Endothelial cell of umbilical vein (primary cell): ENCODE measurements at regions not wholly inside any gene's neighbourhood (a gene's known extent, or its start where the extent isn't known, plus 50 kb on each side); places are given as distances from the start of the nearest gene placed in this dataset.

Experiments
- BruUV-seq: library from RNA; stranded (reverse); fragments of 400-500 nt; replicated peaks from 2 replicates; lab custom pipeline; 2021; lab: Mats Ljungman, UMichigan
- CTCF ChIA-PET: fragments of 300-600, 350-600 bp; sonication (Branson Sonifier 250); formaldehyde crosslinking; loops from one replicate; lab custom pipeline; 2021; ENCODE audit warnings: antibody characterized with exemption, inconsistent platforms; lab: Charles Lee
- POLR2A ChIA-PET: fragments of 300-600, 350-600 bp; sonication (Branson Sonifier 250); formaldehyde crosslinking; loops from one replicate; lab custom pipeline; 2021; ENCODE audit warnings: antibody characterized with exemption, inconsistent platforms; lab: Charles Lee
- DNase-seq: peaks from one replicate; pipeline ENCODE4 v3.0.0-alpha.2; 2011; ENCODE audit warnings: low read depth, low spot score
- FAIRE-seq: peaks from 2 replicates; lab custom pipeline; 2011; peaks lifted over from hg19 to GRCh38; lab: Jason Lieb, UNC
- H2AFZ ChIP-seq: 2 replicates; pipeline ENCODE4 v1.6.0; 2012; ENCODE audit warnings: low read depth, low read length, control low read depth, inconsistent platforms
- H3K27ac ChIP-seq: 2 replicates; pipeline ENCODE4 v1.5.1; 2011; ENCODE audit warnings: low read depth, mild to moderate bottlenecking, control low read depth, low read length, moderate library complexity; ENCODE audit not compliant: insufficient read depth
- H3K27me3 ChIP-seq, 2 experiments: 2 replicates each; pipeline versions ENCODE4 v1.6.0 to v1.6.1; 2011; ENCODE audit warnings: low read length in 2 of 2, mixed read lengths in 1 of 2; ENCODE audit not compliant: control insufficient read depth in 2 of 2, insufficient read depth in 2 of 2
- H3K36me3 ChIP-seq, 2 experiments: 2 replicates in 1 of 2; 3 replicates in 1 of 2; pipeline ENCODE4 v1.5.1; 2011; ENCODE audit warnings: low read length in 2 of 2, mild to moderate bottlenecking in 1 of 2, moderate library complexity in 1 of 2; ENCODE audit not compliant: control insufficient read depth in 2 of 2, insufficient read depth in 2 of 2; ENCODE audit errors: extremely low read depth in 1 of 2
- H3K4me1 ChIP-seq: 3 replicates; pipeline ENCODE4 v1.5.1; 2011; ENCODE audit warnings: mild to moderate bottlenecking, low read length; ENCODE audit not compliant: control insufficient read depth, insufficient read depth; ENCODE audit errors: extremely low read depth
- H3K4me2 ChIP-seq: 2 replicates; pipeline ENCODE4 v1.6.1; 2011; ENCODE audit warnings: low read length, control low read depth, mixed read lengths; ENCODE audit not compliant: insufficient read depth
- H3K4me3 ChIP-seq, 3 experiments: fragments of 200-600 bp in 1 of 3; sonication (generic), shearing (Covaris generic) in 1 of 3; replicated peaks in 1 of 3; 2 replicates each; pipeline ENCODE4 v1.5.1; 2011 to 2016; ENCODE audit warnings: control low read depth in 3 of 3, low read length in 3 of 3, mild to moderate bottlenecking in 2 of 3, inconsistent platforms in 1 of 3, low read depth in 1 of 3, moderate library complexity in 1 of 3; ENCODE audit not compliant: insufficient read depth in 1 of 3
- H3K79me2 ChIP-seq: 2 replicates; pipeline ENCODE4 v1.6.0; 2012; ENCODE audit warnings: low read length, inconsistent platforms; ENCODE audit not compliant: control insufficient read depth, insufficient read depth
- H3K9ac ChIP-seq: replicated peaks from 2 replicates; pipeline ENCODE3; 2011; ENCODE audit warnings: low read length, control low read depth; ENCODE audit not compliant: insufficient read depth; ENCODE audit errors: extremely low read depth
- H3K9me1 ChIP-seq: replicated peaks from 3 replicates; pipeline ENCODE4 v1.6.0; 2011; ENCODE audit warnings: mild to moderate bottlenecking, low read length; ENCODE audit not compliant: control insufficient read depth, insufficient read depth; ENCODE audit errors: extremely low read depth
- H3K9me3 ChIP-seq: replicated peaks from 2 replicates; pipeline ENCODE4 v1.5.1; 2012; ENCODE audit warnings: low read length, inconsistent platforms; ENCODE audit not compliant: control insufficient read depth, insufficient read depth
- H4K20me1 ChIP-seq: replicated peaks from 2 replicates; pipeline ENCODE3; 2011; ENCODE audit warnings: mild to moderate bottlenecking, low read length; ENCODE audit not compliant: control insufficient read depth, insufficient read depth; ENCODE audit errors: extremely low read depth
- CTCF ChIP-seq, 2 donors: IDR thresholded peaks; 1 replicate in 1 of 2; 2 replicates in 1 of 2; pipeline ENCODE4 v1.5.1; 2011; ENCODE audit warnings: low read length in 2 of 2, mild to moderate bottlenecking in 2 of 2, moderate library complexity in 2 of 2, control low read depth in 1 of 2, inconsistent platforms in 1 of 2, low read depth in 1 of 2; ENCODE audit not compliant: insufficient read depth in 1 of 2; ENCODE audit errors: extremely low read depth in 1 of 2
- EZH2 ChIP-seq: IDR thresholded peaks from 2 replicates; pipeline ENCODE4 v1.6.1; 2012; ENCODE audit warnings: borderline replicate concordance, low read depth, mild to moderate bottlenecking, moderate library complexity, low read length, inconsistent platforms; ENCODE audit not compliant: severe bottlenecking
- FOS ChIP-seq: IDR thresholded peaks from 2 replicates; pipeline ENCODE4 v1.6.1; 2011; ENCODE audit warnings: mild to moderate bottlenecking, low read length, moderate library complexity, borderline replicate concordance; ENCODE audit not compliant: insufficient read depth
- GATA2 ChIP-seq: IDR thresholded peaks from 2 replicates; pipeline ENCODE4 v1.7.0; 2011; ENCODE audit warnings: low read depth, mild to moderate bottlenecking, moderate library complexity, mixed read lengths, low read length; ENCODE audit not compliant: insufficient read length, insufficient read depth
- JUN ChIP-seq: IDR thresholded peaks from 2 replicates; pipeline ENCODE4 v1.6.1; 2011; ENCODE audit warnings: borderline replicate concordance, low read depth; ENCODE audit not compliant: insufficient read length, insufficient read depth
- MAX ChIP-seq: IDR thresholded peaks from 2 replicates; pipeline ENCODE4 v1.6.1; 2011; ENCODE audit not compliant: insufficient read depth, insufficient read length
- MYC ChIP-seq: IDR thresholded peaks from one replicate; pipeline ENCODE4 v1.6.1; 2011; ENCODE audit warnings: mild to moderate bottlenecking, low read depth, low read length
- POLR2AphosphoS5 ChIP-seq: IDR thresholded peaks from 2 replicates; pipeline ENCODE4 v1.6.1; 2012; ENCODE audit warnings: low read depth, mild to moderate bottlenecking, control low read depth, low read length, moderate library complexity; ENCODE audit not compliant: insufficient read depth
- dilution Hi-C: fragments of 300-500 bp; cut with MboI; formaldehyde crosslinking; loops from one replicate; pipeline ENCODE4 v1.15.0; 2019; ENCODE audit warnings: low sequenced_read_pairs; ENCODE audit not compliant: extremely low pct_ligation_motif_present
- intact Hi-C: fragments of 100-400 bp; cut with micrococcal nuclease; formaldehyde crosslinking; loops from one replicate; pipeline ENCODE4 v1.10.0; 2022

- H3K27ac ChIP-seq: no peak overlapping the region
- ChIA-PET CTCF (interaction anchor here (0.6 to 5.1 kb wide), 30 partner anchors 8 to 1122 kb away, joined by 3 to 157 read pairs (median 4); partner anchors contain the start of gene COL12A1), POLR2A (no interaction called here)
- FAIRE-seq (no peak), DNase-seq (peak; percentile 57)
- TF ChIP-seq POLR2AphosphoS5: no peak
- no peak for TF ChIP-seq MAX
- TF ChIP-seq CTCF (IDR thresholded peaks at IDR 0.05; ENCODE audit: extremely low read depth in 1 of 2, insufficient read depth in 1 of 2, low read depth in 1 of 2, low read length in 2 of 2): peak; percentile 46 to 55
- no peak for TF ChIP-seq FOS
- no peak for TF ChIP-seq GATA2
- no peak for TF ChIP-seq EZH2
- no peak for TF ChIP-seq MYC
- TF ChIP-seq JUN: no peak
- H4K20me1 ChIP-seq: no peaks in the 10 kb centered on the region
- H3K79me2 ChIP-seq: no peaks in the 10 kb centered on the region
- intact Hi-C loops: loop anchor here (1.0 to 5.0 kb wide), 2 partner anchors 119 to 1118 kb away; no protein-coding TSS in a partner anchor
- H3K4me2 ChIP-seq: no peak overlapping the region
- H3K9me1 ChIP-seq: no peaks in the 10 kb centered on the region
- dilution Hi-C loops: no loop called here
- no peaks in the 10 kb centered on the region for H3K27me3 ChIP-seq
- no TSS peak for BruUV-seq
- H3K4me3 ChIP-seq: no peak overlapping the region
- H3K9me3 ChIP-seq: no peaks in the 10 kb centered on the region
- no peaks in the 10 kb centered on the region for H3K36me3 ChIP-seq
- no peak overlapping the region for H3K9ac ChIP-seq
- no peaks in the 10 kb centered on the region for H3K4me1 ChIP-seq
- H2AFZ ChIP-seq: no peak overlapping the region
Measured at GRCh38 chr6:74091136-74091793, 395.3 kb downstream of the CD109 start.
